ENCODE measurements at regions not wholly inside any gene's neighbourhood (a gene's known extent, or its start where the extent isn't known, plus 50 kb on each side); places are given as distances from the start of the nearest gene placed in this dataset.
A peak's percentile ranks its signal among the peaks of the same experiment; 100 is the strongest.

DNA sequence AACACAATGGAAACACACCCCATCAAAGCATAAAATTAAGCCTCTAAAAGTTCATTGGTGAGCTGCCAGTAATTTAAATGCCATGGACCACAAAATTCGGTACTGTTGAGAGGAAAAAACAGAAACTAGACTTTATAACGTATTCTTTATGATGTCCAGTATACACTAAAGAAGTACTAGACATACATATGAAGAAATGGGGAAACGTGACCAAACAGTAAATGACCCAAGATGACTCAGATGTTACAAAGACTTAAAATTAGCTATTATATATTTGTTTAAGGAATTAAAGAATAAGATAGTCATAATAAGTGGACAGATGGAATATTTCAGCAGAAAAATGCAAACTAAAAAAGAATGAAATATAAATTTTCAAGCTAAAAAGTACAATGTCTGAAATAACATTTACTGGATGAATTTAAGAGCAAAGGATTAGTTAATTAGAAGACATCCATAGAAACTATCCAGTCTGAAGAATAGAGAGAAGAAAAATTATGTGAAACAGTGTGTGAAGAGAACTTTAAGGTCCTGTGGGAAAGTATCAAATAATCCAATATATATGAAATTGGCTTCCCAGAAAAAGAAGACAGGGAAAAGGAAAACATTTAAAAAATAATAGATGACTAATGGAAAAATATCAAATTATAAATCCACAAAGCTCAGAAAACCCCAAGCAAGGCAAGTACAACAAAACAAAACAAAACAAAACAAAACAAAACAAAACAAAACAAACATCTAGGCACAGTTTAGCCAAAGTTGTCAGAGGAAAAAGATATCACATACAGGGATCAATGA lies 69.4 kb downstream of the SAMD9 start:
- no peak for TF ChIP-seq CTCF (IDR thresholded peaks at IDR 0.05; ENCODE audit: low read depth, low read length)
- no peak overlapping the region for H3K4me3 ChIP-seq (ENCODE audit: low read depth, low read length)

GRCh38 chr7:93047514-93048099 lies 70.2 kb downstream of the SAMD9 start:
- TF ChIP-seq CTCF (IDR thresholded peaks at IDR 0.05; ENCODE audit: low read depth, low read length), result no peak
- no peak overlapping the region for H3K4me3 ChIP-seq (ENCODE audit: low read depth, low read length)

GRCh38 chr7:93046641-93047040 lies 71.1 kb downstream of the SAMD9 start:
- no peak for TF ChIP-seq CTCF (IDR thresholded peaks at IDR 0.05; ENCODE audit: low read depth, low read length)
- no peak overlapping the region for H3K4me3 ChIP-seq (ENCODE audit: low read depth, low read length)

GRCh38 chr7:93044147-93044810 lies 73.5 kb downstream of the SAMD9 start:
- TF ChIP-seq CTCF (IDR thresholded peaks at IDR 0.05; ENCODE audit: low read depth, low read length), result no peak
- H3K4me3 ChIP-seq (ENCODE audit: low read depth, low read length), result no peak overlapping the region

DNA sequence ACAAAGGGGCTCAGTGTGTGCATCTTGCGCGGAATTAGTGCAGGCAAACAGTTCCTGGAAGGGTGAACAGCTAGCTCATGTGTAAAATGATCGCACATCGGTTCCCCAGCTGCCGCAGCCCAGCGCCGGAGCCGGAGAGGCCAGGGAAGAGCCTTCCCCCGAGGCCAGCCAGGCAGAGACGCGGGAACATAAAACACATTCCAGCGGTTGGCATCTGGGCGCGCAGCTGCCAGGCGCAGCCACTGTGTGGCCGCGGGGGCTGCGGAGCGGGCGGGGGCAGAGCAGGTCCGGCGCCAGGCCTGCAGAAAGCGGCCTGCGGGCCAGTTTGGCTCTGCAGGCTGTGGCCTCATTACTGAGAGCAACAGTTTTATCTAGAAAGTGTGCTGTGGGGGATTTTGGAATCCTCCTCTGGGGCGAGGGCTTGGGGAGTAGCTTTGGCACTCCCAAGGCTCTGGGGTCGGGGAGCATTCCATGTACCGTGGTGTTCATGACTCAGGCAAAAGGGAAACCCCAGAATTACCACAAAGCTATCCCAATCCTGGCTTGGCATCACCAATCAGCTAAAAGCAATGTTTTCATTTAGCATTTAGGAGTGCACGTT lies 74.3 kb downstream of the SAMD9 start:
- H3K4me3 ChIP-seq (ENCODE audit: low read depth, low read length), result peak overlapping the region; percentile 36
- TF ChIP-seq CTCF (IDR thresholded peaks at IDR 0.05; ENCODE audit: low read depth, low read length), result no peak

DNA sequence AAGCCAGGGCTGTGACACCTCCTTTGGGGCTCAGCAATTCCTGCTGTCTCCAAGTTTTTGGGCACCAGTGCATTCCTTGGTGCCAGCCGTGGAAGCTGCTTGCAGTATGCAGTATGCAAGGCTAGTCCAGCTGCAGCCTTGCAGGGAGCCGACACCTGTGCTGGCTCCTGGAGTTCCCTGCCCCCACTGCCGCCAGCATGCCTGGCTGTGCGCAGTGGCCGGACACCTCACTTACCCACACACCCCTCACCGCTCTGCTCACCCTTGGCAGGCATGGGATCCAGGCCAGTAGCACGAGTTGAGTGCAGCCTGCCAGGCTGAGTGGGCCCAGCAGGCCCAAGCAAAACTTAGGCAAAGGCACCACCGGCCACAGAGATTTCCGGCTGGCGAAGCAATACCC lies 77.4 kb downstream of the SAMD9 start:
- no peak overlapping the region for H3K4me3 ChIP-seq (ENCODE audit: low read depth, low read length)
- no peak for TF ChIP-seq CTCF (IDR thresholded peaks at IDR 0.05; ENCODE audit: low read depth, low read length)

All from WI38 (cell line).